ENCODE measurements at regions not wholly inside any gene's neighbourhood (a gene's known extent, or its start where the extent isn't known, plus 50 kb on each side); places are given as distances from the start of the nearest gene placed in this dataset.

DNA sequence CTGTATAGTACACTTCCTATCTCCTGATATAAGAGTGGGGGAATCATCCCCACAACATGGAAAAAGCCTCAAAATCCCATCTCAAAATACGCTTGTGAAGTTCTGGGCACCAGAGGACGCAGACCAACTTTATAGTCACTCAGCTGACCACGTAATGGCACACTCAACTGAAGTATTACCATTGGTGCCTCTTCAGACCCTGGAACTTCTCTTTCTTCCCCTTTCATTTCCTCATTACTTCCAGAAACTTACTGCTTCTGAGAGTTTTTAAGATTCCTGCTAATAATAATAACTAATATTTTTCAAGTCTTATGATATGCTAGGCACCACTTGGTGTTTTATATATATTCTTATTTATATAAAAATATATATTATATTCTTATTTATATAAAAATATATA, 202.6 kb downstream of the PTPRC start:
- TF ChIP-seq POLR2A (IDR thresholded peaks at IDR 0.05) (no peak), EP300 (IDR thresholded peaks at IDR 0.05) (no peak), POLR2AphosphoS5 (IDR thresholded peaks at IDR 0.05) (no peak)
- TF ChIP-seq, protein P1, sequence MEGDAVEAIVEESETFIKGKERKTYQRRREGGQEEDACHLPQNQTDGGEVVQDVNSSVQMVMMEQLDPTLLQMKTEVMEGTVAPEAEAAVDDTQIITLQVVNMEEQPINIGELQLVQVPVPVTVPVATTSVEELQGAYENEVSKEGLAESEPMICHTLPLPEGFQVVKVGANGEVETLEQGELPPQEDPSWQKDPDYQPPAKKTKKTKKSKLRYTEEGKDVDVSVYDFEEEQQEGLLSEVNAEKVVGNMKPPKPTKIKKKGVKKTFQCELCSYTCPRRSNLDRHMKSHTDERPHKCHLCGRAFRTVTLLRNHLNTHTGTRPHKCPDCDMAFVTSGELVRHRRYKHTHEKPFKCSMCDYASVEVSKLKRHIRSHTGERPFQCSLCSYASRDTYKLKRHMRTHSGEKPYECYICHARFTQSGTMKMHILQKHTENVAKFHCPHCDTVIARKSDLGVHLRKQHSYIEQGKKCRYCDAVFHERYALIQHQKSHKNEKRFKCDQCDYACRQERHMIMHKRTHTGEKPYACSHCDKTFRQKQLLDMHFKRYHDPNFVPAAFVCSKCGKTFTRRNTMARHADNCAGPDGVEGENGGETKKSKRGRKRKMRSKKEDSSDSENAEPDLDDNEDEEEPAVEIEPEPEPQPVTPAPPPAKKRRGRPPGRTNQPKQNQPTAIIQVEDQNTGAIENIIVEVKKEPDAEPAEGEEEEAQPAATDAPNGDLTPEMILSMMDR (IDR thresholded peaks at IDR 0.05) = no peak
- H3K4me1 ChIP-seq = no peaks in the 10 kb centered on the region

DNA sequence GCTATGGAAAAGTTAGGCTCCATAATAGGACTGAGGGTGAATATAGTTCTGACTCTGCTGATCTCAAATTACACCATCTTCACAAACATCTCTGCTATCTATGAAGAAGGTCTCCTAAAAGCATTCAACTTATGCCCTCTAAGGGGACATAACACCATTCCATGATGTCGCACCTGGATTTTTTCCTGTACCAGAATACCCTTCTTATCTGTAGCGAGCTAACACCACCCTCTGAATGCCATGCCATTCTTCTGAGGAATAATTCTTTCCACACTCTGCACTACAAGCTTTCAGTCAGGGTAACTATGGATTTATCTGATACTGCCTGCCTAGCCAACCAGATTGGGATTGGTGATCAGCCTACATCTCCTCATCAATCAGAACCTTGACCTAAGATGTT, 203.8 kb downstream of the PTPRC start:
- Histone ChIP-seq H3K36me3 (no peaks in the 10 kb centered on the region), H3K4me3 (no peak overlapping the region), H3K9me3 (no peaks in the 10 kb centered on the region), H3K27me3 (no peaks in the 10 kb centered on the region), H3K27ac (no peak overlapping the region), H3K4me1 (no peaks in the 10 kb centered on the region)
- WGBS = 94% methylated on average over 2 of the region's 2 CpGs
- DNase-seq (ENCODE audit: low spot score in 2 of 2) = no peak
- TF ChIP-seq POLR2AphosphoS5 (IDR thresholded peaks at IDR 0.05) (no peak), POLR2A (IDR thresholded peaks at IDR 0.05) (no peak), EP300 (IDR thresholded peaks at IDR 0.05) (no peak)
- TF ChIP-seq, protein P1 (IDR thresholded peaks at IDR 0.05) = no peak

More for the DNA sequence above, 202.6 kb downstream of the PTPRC start:
- no peaks in the 10 kb centered on the region for H3K36me3 ChIP-seq
- 95% methylated on average over 3 of the region's 3 CpGs for WGBS
- no peak overlapping the region for H3K4me3 ChIP-seq
- no peaks in the 10 kb centered on the region for H3K27me3 ChIP-seq
- H3K9me3 ChIP-seq = no peaks in the 10 kb centered on the region
- no peak for DNase-seq (ENCODE audit: low spot score in 2 of 2)
- H3K27ac ChIP-seq = no peak overlapping the region

DNA sequence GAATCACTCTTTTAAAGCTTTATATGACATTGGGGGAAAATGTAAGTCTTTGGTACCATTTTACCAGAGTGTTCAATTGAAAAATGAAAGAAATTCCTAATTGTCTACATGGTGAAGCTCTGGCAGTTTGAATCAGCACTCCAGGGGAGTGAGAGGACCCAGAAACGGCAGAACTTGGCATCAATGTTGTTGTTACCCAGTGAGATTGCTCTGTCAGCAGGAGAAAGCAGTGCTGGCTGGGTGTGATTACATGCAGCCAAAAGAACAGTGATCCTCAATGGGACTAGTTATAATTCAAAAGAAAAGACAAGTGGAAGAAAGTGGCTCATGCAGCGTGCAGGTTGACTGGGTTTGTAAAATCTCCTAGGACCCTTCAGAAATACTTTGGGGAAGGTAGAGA, 206.4 kb downstream of the PTPRC start:
- Histone ChIP-seq H3K4me1 (no peaks in the 10 kb centered on the region), H3K9me3 (no peaks in the 10 kb centered on the region), H3K27ac (no peak overlapping the region), H3K4me3 (no peak overlapping the region), H3K27me3 (no peaks in the 10 kb centered on the region), H3K36me3 (no peaks in the 10 kb centered on the region)
- no peak for DNase-seq (ENCODE audit: low spot score in 2 of 2)
- WGBS = 77% methylated on average over 2 of the region's 2 CpGs
- TF ChIP-seq, protein P1 (IDR thresholded peaks at IDR 0.05) = no peak
- no peak for TF ChIP-seq POLR2AphosphoS5 (IDR thresholded peaks at IDR 0.05)
- TF ChIP-seq EP300 (IDR thresholded peaks at IDR 0.05) = no peak
- TF ChIP-seq POLR2A (IDR thresholded peaks at IDR 0.05) = no peak

DNA sequence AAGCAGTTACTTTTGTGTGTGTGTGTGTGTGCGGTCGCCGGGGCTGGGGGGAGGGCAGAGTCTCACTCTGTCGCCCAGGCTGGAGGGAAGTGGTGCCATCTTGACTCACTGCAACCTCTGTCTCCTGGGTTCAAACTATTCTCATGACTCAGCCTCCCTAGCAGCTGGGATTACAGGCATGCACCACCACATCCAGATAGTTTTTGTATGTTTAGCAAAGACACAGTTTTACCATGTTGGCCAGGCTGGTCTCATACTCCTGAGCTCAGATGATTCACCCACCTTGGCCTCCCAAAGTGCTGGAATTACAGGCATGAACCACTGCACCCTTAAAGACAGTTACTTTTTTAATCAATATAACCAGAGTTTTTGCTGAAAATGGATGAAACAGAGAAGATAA, 207.0 kb downstream of the PTPRC start:
- 69% methylated on average over 4 of the region's 4 CpGs for WGBS
- Histone ChIP-seq H3K4me1 (no peaks in the 10 kb centered on the region), H3K9me3 (no peaks in the 10 kb centered on the region), H3K4me3 (no peak overlapping the region), H3K27me3 (no peaks in the 10 kb centered on the region), H3K36me3 (no peaks in the 10 kb centered on the region), H3K27ac (no peak overlapping the region)
- no peak for DNase-seq (ENCODE audit: low spot score in 2 of 2)
- TF ChIP-seq POLR2AphosphoS5 (IDR thresholded peaks at IDR 0.05) = no peak
- TF ChIP-seq EP300 (IDR thresholded peaks at IDR 0.05) = no peak
- TF ChIP-seq, protein P1 (IDR thresholded peaks at IDR 0.05) = no peak
- TF ChIP-seq POLR2A (IDR thresholded peaks at IDR 0.05) = no peak

DNA sequence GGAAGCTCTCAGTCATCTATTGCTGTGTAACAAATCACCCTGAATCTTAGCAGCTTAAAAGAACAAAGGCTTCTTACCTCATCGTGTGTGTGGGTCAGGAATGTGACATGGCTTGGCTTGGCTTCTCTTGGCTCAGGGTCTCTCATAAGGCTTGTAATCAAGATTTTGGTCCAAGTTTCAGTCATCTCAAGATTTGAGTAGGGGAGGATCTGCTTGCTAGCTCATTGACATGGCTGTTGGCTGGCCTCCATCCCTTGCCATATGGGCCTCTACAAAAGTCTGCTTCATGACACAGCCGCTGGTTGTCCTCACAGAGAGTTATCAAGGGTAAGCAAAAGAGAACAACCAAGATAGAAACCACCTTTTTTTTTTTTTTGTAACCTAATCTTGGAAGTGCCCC, 207.7 kb downstream of the PTPRC start:
- no peak for TF ChIP-seq POLR2AphosphoS5 (IDR thresholded peaks at IDR 0.05)
- no peak for TF ChIP-seq EP300 (IDR thresholded peaks at IDR 0.05)
- TF ChIP-seq, protein P1 (IDR thresholded peaks at IDR 0.05) = no peak
- no peak for TF ChIP-seq POLR2A (IDR thresholded peaks at IDR 0.05)
- Histone ChIP-seq H3K27me3 (no peaks in the 10 kb centered on the region), H3K4me3 (no peak overlapping the region), H3K36me3 (no peaks in the 10 kb centered on the region), H3K9me3 (no peaks in the 10 kb centered on the region), H3K27ac (no peak overlapping the region), H3K4me1 (no peaks in the 10 kb centered on the region)
- 68% methylated on average over 2 of the region's 2 CpGs for WGBS
- DNase-seq (ENCODE audit: low spot score in 2 of 2) = no peak

Measured in suprapubic skin (tissue), 4 donors.